AG09309 (cell line): ENCODE measurements at regions not wholly inside any gene's neighbourhood (a gene's known extent, or its start where the extent isn't known, plus 50 kb on each side); places are given as distances from the start of the nearest gene placed in this dataset.

Experiments used
- DNase-seq: peaks from one replicate; pipeline ENCODE4 v3.0.0-alpha.2; 2010; ENCODE audit warnings: low read depth
- H3K4me3 ChIP-seq: 2 replicates; pipeline ENCODE4 v1.5.1; 2011; ENCODE audit warnings: mild to moderate bottlenecking, low read depth, low read length, moderate library complexity; ENCODE audit not compliant: control insufficient read depth
- CTCF ChIP-seq: IDR thresholded peaks from 2 replicates; pipeline ENCODE4 v1.5.1; 2011; ENCODE audit warnings: mild to moderate bottlenecking, low read depth, low read length, inconsistent platforms; ENCODE audit not compliant: insufficient read depth, control insufficient read depth; ENCODE audit errors: missing control alignments

- DNase-seq: peak; percentile 38
- no peak for TF ChIP-seq CTCF
- no peak overlapping the region for H3K4me3 ChIP-seq
Measured at GRCh38 chr4:28228561-28229491, 1368.2 kb downstream of the STIM2 start.

GRCh38 chr4:28232376-28232775 lies 1371.7 kb downstream of the STIM2 start:
- no peak for TF ChIP-seq CTCF
- no peak for DNase-seq
- no peak overlapping the region for H3K4me3 ChIP-seq

GRCh38 chr4:28232951-28233350 lies 1372.3 kb downstream of the STIM2 start:
- no peak for DNase-seq
- no peak overlapping the region for H3K4me3 ChIP-seq
- no peak for TF ChIP-seq CTCF

- TF ChIP-seq CTCF: no peak
- no peak overlapping the region for H3K4me3 ChIP-seq
- no peak for DNase-seq
Measured at GRCh38 chr4:28233724-28234123, 1373.1 kb downstream of the STIM2 start.

GRCh38 chr4:28238876-28239275 lies 1378.2 kb downstream of the STIM2 start:
- no peak for TF ChIP-seq CTCF
- H3K4me3 ChIP-seq: no peak overlapping the region
- DNase-seq: no peak

- no peak overlapping the region for H3K4me3 ChIP-seq
- DNase-seq: no peak
- TF ChIP-seq CTCF: no peak
Measured at GRCh38 chr4:28241021-28241420, 1380.4 kb downstream of the STIM2 start.
